LNCAP (cell line): ENCODE measurements at regions not wholly inside any gene's neighbourhood (a gene's known extent, or its start where the extent isn't known, plus 50 kb on each side); places are given as distances from the start of the nearest gene placed in this dataset.

Experiments used
- TF ChIP-seq, protein P1 (sequence below): fragments of 450-650 bp; IDR thresholded peaks from 2 replicates; pipeline ENCODE4 v1.5.1; 2017; ENCODE audit warnings: mild to moderate bottlenecking

DNA sequence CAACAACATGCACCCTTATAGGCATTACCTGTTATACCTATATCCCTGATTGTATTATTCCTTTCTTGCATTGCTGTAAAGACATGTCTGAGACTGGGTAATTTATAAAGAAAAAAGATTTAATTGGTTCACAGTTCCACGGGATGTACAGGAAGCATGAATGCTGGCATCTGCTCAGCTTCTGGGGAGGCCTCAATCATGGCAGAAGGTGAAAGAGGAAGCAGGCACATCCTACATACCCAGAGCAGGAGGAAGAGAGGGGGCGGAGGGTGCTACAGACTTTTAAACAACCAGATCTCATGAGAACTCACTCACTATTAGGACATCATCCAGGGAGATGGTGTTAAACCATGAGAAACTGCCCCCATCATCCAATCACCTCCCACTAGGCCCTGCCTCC is 191.7 kb upstream of the SPHKAP start:
- TF ChIP-seq, protein P1, sequence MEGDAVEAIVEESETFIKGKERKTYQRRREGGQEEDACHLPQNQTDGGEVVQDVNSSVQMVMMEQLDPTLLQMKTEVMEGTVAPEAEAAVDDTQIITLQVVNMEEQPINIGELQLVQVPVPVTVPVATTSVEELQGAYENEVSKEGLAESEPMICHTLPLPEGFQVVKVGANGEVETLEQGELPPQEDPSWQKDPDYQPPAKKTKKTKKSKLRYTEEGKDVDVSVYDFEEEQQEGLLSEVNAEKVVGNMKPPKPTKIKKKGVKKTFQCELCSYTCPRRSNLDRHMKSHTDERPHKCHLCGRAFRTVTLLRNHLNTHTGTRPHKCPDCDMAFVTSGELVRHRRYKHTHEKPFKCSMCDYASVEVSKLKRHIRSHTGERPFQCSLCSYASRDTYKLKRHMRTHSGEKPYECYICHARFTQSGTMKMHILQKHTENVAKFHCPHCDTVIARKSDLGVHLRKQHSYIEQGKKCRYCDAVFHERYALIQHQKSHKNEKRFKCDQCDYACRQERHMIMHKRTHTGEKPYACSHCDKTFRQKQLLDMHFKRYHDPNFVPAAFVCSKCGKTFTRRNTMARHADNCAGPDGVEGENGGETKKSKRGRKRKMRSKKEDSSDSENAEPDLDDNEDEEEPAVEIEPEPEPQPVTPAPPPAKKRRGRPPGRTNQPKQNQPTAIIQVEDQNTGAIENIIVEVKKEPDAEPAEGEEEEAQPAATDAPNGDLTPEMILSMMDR, result no peak

DNA sequence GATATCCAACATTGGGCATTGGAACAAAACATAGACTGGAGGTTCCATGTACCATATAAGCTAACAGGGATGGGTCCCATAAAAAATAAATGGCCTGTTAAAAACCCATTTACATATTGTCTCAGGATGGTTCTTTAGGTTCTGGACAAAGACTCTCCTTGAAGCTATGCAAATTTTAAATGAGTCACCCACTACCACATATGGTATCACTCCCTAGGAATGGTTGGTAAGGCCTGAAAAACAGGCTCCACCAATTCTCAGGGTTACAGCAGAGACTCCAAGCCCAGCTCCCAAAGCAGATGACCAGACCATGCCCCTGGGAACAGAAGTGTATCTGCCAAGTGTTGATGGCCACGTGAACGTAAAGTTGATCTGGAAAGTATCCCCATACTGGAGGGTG is 190.7 kb upstream of the SPHKAP start:
- TF ChIP-seq, protein P1, result no peak

DNA sequence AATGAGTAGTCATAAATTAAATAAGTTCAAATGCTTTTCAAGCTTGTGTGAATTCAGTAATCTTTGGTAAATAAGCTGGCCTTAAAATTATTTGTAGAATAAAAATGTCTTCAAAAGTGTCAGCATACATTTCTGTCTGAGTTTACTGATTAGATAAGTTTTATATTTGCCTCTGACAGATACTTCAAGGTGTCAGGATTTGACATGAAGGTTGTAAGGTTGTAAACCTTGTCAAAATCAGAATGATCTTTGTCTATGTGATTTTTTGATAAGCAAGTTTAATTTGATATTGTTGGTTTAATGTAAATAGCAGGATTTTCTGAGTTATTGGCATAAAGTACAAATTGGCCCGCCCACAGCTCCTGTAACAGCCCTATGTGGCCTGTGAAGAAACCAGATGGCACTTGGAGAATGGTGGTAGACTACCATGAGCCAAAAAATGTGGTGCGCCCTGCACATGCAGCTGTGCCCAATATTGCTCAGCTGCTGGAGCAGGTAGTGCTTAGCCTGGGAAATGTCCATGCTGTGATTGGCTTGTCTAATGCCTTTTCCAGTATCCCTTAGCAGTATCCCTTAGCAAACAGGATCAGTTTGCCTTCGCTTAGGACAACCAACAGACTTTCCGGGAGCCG is 188.0 kb upstream of the SPHKAP start:
- TF ChIP-seq, protein P1, result no peak

DNA sequence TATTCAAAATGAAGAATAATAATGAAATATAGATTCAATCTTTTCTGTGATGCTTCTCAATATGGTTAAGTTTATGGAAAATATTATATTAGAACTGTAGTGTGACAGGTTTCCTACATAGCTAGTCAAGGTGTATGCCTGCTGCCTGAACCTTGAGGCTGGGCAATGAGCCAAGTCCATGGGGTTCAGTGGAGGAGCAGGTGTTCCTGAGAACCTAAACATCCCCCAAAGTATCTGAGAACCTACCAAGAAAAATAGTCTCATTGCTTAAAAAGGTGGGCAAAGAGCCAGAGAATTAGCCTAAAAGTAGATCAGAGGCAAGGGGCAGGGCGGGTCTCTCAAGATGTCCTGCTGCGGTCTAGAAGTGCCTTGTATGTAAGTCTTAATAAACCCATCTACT is 185.9 kb upstream of the SPHKAP start:
- TF ChIP-seq, protein P1, result no peak

DNA sequence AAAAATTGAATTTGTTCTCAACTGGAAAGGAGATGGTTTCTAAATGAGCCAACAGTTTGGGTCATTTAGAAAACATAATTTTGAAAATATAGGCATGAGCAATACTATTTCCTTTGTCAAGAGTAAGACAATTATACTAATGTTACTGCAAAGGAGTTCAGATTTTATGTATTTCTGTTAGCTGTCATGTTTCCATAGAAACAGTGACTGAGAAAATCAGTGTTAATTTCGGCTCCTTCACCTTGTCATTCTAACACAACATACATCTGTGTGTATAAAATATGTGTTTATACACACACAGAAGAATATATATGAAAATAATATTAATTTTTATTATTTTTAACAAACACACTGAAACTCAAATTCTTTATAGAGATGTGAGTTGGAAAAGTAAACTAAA is 178.0 kb upstream of the SPHKAP start:
- TF ChIP-seq, protein P1, result no peak

DNA sequence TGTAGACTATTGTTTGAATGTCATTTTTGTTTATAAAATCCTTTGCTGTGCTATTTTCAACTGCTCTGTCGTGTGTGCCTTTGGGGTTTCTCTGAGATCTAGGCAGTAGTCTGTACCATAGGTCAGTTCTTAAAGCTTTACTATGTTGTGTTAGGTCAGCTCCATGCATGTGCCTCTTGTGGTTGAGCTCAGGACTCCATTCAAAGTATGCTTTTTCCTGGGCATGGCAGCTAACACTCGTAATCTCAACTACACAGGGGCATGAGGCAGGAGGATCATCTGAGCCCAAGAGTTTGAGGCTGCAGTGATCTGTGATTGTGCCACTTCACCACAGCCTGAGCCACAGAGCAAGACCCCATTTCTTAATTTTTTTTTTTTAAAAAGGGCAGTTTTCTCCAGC is 174.4 kb upstream of the SPHKAP start:
- TF ChIP-seq, protein P1, result no peak

DNA sequence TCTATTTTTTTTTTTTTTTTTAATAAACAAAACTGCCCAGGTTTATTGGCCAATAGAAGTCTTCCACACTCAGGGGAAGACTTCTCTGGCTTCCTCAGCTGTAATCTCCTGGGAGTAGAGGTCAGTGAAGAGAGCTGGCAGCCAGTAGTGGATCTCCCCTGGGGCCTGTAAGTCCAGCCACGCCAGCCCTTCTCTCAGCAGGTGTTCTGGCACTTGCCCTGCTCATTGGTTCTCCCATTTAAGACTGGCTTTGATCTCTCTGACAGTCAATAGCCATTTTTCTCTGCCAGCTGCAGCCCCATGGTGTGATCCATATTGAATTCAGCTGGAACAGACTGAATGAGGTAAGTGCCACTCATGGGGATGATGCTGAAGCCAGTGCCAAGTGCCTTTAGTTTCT is 170.6 kb upstream of the SPHKAP start:
- TF ChIP-seq, protein P1, result no peak

DNA sequence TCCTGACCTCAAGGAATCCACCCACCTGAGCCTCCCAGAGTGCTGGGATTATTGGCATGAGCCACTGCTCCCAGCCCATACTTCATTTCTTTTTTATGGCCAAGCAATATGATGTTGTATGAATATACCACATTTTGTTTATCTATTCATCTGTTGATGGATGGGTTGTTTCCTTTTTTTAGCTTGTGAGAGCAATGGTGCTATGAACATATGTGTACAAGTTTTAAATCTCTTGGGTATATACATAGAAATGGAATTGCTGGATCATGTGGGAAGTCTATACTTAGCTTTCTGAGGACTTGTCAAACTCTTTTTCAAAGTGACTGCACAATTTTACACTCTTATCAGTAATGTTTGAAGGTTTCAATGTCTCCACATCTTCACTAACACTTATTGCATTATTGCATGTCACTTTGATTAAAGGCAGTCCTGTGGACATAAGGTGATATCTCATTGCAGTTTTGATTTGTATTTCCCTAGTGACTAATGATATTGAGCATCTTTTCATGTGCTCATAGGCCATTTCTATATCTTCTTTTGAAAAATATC is 167.1 kb upstream of the SPHKAP start:
- TF ChIP-seq, protein P1, result no peak
